ENCODE measurements at regions not wholly inside any gene's neighbourhood (a gene's known extent, or its start where the extent isn't known, plus 50 kb on each side); places are given as distances from the start of the nearest gene placed in this dataset.
A peak's percentile ranks its signal among the peaks of the same experiment; 100 is the strongest.

GRCh38 chr9:73039271-73040263 lies 86.7 kb upstream of the ALDH1A1 start:
- no peaks in the 10 kb centered on the region for H3K36me3 Mint-ChIP-seq (ENCODE audit: low read depth)
- no peaks in the 10 kb centered on the region for H3K9me3 Mint-ChIP-seq
- H3K4me3 Mint-ChIP-seq: no peak overlapping the region
- peaks cover 7% of the 10 kb centered on the region for H3K27me3 Mint-ChIP-seq (ENCODE audit: low read depth)
- TF ChIP-seq, protein P1, sequence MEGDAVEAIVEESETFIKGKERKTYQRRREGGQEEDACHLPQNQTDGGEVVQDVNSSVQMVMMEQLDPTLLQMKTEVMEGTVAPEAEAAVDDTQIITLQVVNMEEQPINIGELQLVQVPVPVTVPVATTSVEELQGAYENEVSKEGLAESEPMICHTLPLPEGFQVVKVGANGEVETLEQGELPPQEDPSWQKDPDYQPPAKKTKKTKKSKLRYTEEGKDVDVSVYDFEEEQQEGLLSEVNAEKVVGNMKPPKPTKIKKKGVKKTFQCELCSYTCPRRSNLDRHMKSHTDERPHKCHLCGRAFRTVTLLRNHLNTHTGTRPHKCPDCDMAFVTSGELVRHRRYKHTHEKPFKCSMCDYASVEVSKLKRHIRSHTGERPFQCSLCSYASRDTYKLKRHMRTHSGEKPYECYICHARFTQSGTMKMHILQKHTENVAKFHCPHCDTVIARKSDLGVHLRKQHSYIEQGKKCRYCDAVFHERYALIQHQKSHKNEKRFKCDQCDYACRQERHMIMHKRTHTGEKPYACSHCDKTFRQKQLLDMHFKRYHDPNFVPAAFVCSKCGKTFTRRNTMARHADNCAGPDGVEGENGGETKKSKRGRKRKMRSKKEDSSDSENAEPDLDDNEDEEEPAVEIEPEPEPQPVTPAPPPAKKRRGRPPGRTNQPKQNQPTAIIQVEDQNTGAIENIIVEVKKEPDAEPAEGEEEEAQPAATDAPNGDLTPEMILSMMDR (IDR thresholded peaks at IDR 0.05; ENCODE audit: unreplicated experiment in 3 of 3): no peak
- H3K27ac Mint-ChIP-seq: peak overlapping the region in 2 of 3 experiments; percentile 5 to 37
- H3K4me1 Mint-ChIP-seq: peaks cover 13% of the 10 kb centered on the region

DNA sequence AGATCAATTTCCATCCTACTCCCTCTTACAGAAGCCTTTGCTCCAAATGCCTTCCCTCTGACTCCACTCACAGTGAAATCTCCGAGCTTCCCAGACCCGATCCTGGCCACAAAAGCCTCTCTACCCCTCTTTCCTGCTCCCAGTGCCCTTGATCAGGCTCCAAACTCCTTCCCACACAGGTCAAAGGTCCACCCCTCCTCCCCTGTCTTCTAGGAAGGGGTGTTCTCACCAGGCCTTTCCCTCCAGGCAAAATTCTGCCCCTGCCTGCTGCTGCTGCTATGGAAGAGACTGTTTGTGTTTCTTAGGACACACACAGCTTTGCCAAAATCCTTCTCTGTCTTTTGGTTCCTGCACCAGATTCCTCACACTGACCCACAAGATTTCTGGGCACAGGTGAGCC lies 85.8 kb upstream of the ALDH1A1 start:
- Mint-ChIP-seq H3K4me1 (peaks cover 13% of the 10 kb centered on the region), H3K4me3 (no peak overlapping the region), H3K27me3 (ENCODE audit: low read depth) (peaks cover 7% of the 10 kb centered on the region)

GRCh38 chr9:73038089-73038509 lies 85.2 kb upstream of the ALDH1A1 start:
- H3K36me3 Mint-ChIP-seq (ENCODE audit: low read depth): no peaks in the 10 kb centered on the region
- peaks cover 13% of the 10 kb centered on the region for H3K4me1 Mint-ChIP-seq
- no peaks in the 10 kb centered on the region for H3K9me3 Mint-ChIP-seq
- H3K27ac Mint-ChIP-seq: peak overlapping the region; percentile 0 to 37 (median 5)
- H3K27me3 Mint-ChIP-seq (ENCODE audit: low read depth): peaks cover 7% of the 10 kb centered on the region
- TF ChIP-seq, protein P1 (IDR thresholded peaks at IDR 0.05; ENCODE audit: unreplicated experiment in 3 of 3): no peak
- no peak overlapping the region for H3K4me3 Mint-ChIP-seq

More for the DNA sequence above, 85.8 kb upstream of the ALDH1A1 start:
- TF ChIP-seq, protein P1 (IDR thresholded peaks at IDR 0.05; ENCODE audit: unreplicated experiment in 3 of 3): no peak
- no peaks in the 10 kb centered on the region for H3K36me3 Mint-ChIP-seq (ENCODE audit: low read depth)
- no peaks in the 10 kb centered on the region for H3K9me3 Mint-ChIP-seq
- H3K27ac Mint-ChIP-seq: peak overlapping the region; percentile 0 to 37 (median 5)

- no peaks in the 10 kb centered on the region for H3K36me3 Mint-ChIP-seq (ENCODE audit: low read depth)
- no peaks in the 10 kb centered on the region for H3K9me3 Mint-ChIP-seq
- H3K27ac Mint-ChIP-seq: no peak overlapping the region
- peaks cover 13% of the 10 kb centered on the region for H3K4me1 Mint-ChIP-seq
- no peak overlapping the region for H3K4me3 Mint-ChIP-seq
- TF ChIP-seq, protein P1 (IDR thresholded peaks at IDR 0.05; ENCODE audit: unreplicated experiment in 3 of 3): no peak
- peaks cover 7% of the 10 kb centered on the region for H3K27me3 Mint-ChIP-seq (ENCODE audit: low read depth)
Observed at GRCh38 chr9:73037613-73038012, 84.8 kb upstream of the ALDH1A1 start.

GRCh38 chr9:73034962-73035361 lies 82.1 kb upstream of the ALDH1A1 start:
- H3K4me1 Mint-ChIP-seq: peaks cover 13% of the 10 kb centered on the region
- no peaks in the 10 kb centered on the region for H3K9me3 Mint-ChIP-seq
- TF ChIP-seq, protein P1 (IDR thresholded peaks at IDR 0.05; ENCODE audit: unreplicated experiment in 3 of 3): no peak
- no peak overlapping the region for H3K27ac Mint-ChIP-seq
- H3K27me3 Mint-ChIP-seq (ENCODE audit: low read depth): peaks cover 7% of the 10 kb centered on the region
- no peak overlapping the region for H3K4me3 Mint-ChIP-seq
- no peaks in the 10 kb centered on the region for H3K36me3 Mint-ChIP-seq (ENCODE audit: low read depth)

Data from nephron (organoid).